ENCODE measurements at regions not wholly inside any gene's neighbourhood (a gene's known extent, or its start where the extent isn't known, plus 50 kb on each side); places are given as distances from the start of the nearest gene placed in this dataset.

DNA sequence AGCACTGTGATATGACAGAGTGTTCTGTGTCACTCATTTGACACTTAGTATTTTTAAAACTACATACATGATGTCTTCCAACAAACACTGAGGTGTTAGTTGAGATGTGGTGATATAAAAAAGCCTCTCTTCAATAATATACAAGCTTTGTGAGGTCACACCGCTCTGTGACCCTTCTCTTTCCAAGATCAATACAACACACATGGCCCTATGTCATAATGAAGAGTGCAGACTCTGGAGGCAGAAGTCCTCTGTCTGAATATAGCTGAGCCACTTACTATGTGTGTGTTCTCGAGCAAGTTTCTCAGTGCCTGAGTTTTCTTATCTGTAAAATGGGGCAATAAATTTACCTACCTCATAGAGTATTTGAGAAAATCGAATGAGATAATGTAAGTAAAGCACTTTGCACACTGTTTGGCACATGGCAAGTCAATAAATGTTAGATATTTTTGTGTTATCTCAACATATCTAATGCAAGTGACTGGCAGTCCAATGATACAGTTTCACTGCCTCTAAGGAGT, 499.0 kb upstream of the MARCKS start:
- Histone ChIP-seq H3K36me3 (ENCODE audit: insufficient read depth) (no peaks in the 10 kb centered on the region), H3K4me1 (ENCODE audit: insufficient read depth) (peaks cover 33% of the 10 kb centered on the region), H3K79me2 (replicated peaks; ENCODE audit: insufficient read depth) (no peaks in the 10 kb centered on the region), H3K4me3 (no peak overlapping the region), H3F3A (replicated peaks; ENCODE audit: low read depth) (no peaks in the 10 kb centered on the region), H3K27ac (ENCODE audit: low read depth) (no peak overlapping the region), H2AFZ (no peak overlapping the region), H3K9me2 (ENCODE audit: insufficient read depth) (peaks cover 7% of the 10 kb centered on the region; the same call in 1 of the 2 replicates), H4K20me1 (replicated peaks; ENCODE audit: insufficient read depth) (no peaks in the 10 kb centered on the region), H3K4me2 (no peak overlapping the region), H3K27me3 (ENCODE audit: insufficient read depth) (no peaks in the 10 kb centered on the region)
- DNase-seq (ENCODE audit: low spot score): no peak
- Mint-ChIP-seq H3K4me3 (no peak overlapping the region), H3K27me3 (ENCODE audit: insufficient read depth, low read depth, poor library complexity) (no peaks in the 10 kb centered on the region), H3K4me1 (peaks cover 29% of the 10 kb centered on the region), H3K9me3 (no peaks in the 10 kb centered on the region), H3K36me3 (ENCODE audit: low read depth) (no peaks in the 10 kb centered on the region), H3K27ac (no peak overlapping the region)
- TF ChIP-seq, protein P1, sequence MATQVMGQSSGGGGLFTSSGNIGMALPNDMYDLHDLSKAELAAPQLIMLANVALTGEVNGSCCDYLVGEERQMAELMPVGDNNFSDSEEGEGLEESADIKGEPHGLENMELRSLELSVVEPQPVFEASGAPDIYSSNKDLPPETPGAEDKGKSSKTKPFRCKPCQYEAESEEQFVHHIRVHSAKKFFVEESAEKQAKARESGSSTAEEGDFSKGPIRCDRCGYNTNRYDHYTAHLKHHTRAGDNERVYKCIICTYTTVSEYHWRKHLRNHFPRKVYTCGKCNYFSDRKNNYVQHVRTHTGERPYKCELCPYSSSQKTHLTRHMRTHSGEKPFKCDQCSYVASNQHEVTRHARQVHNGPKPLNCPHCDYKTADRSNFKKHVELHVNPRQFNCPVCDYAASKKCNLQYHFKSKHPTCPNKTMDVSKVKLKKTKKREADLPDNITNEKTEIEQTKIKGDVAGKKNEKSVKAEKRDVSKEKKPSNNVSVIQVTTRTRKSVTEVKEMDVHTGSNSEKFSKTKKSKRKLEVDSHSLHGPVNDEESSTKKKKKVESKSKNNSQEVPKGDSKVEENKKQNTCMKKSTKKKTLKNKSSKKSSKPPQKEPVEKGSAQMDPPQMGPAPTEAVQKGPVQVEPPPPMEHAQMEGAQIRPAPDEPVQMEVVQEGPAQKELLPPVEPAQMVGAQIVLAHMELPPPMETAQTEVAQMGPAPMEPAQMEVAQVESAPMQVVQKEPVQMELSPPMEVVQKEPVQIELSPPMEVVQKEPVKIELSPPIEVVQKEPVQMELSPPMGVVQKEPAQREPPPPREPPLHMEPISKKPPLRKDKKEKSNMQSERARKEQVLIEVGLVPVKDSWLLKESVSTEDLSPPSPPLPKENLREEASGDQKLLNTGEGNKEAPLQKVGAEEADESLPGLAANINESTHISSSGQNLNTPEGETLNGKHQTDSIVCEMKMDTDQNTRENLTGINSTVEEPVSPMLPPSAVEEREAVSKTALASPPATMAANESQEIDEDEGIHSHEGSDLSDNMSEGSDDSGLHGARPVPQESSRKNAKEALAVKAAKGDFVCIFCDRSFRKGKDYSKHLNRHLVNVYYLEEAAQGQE (IDR thresholded peaks at IDR 0.05; ENCODE audit: unreplicated experiment): no peak
- no peak for TF ChIP-seq JUNB (IDR thresholded peaks at IDR 0.05; ENCODE audit: unreplicated experiment)
- TF ChIP-seq POLR2AphosphoS5 (IDR thresholded peaks at IDR 0.05; ENCODE audit: low read depth): no peak
- TF ChIP-seq CREB1 (CRISPR knock-in tag; IDR thresholded peaks at IDR 0.05; ENCODE audit: low read depth): no peak
- no peak for TF ChIP-seq EZH2phosphoT487 (IDR thresholded peaks at IDR 0.05; ENCODE audit: unreplicated experiment)
- TF ChIP-seq, protein P2, sequence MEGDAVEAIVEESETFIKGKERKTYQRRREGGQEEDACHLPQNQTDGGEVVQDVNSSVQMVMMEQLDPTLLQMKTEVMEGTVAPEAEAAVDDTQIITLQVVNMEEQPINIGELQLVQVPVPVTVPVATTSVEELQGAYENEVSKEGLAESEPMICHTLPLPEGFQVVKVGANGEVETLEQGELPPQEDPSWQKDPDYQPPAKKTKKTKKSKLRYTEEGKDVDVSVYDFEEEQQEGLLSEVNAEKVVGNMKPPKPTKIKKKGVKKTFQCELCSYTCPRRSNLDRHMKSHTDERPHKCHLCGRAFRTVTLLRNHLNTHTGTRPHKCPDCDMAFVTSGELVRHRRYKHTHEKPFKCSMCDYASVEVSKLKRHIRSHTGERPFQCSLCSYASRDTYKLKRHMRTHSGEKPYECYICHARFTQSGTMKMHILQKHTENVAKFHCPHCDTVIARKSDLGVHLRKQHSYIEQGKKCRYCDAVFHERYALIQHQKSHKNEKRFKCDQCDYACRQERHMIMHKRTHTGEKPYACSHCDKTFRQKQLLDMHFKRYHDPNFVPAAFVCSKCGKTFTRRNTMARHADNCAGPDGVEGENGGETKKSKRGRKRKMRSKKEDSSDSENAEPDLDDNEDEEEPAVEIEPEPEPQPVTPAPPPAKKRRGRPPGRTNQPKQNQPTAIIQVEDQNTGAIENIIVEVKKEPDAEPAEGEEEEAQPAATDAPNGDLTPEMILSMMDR (conservative IDR thresholded peaks at IDR 0.05; ENCODE audit: low read depth in 2 of 2): no peak
- TF ChIP-seq ZNF331 (CRISPR knock-in tag; IDR thresholded peaks at IDR 0.05; ENCODE audit: low read depth): no peak
- TF ChIP-seq, protein P3, sequence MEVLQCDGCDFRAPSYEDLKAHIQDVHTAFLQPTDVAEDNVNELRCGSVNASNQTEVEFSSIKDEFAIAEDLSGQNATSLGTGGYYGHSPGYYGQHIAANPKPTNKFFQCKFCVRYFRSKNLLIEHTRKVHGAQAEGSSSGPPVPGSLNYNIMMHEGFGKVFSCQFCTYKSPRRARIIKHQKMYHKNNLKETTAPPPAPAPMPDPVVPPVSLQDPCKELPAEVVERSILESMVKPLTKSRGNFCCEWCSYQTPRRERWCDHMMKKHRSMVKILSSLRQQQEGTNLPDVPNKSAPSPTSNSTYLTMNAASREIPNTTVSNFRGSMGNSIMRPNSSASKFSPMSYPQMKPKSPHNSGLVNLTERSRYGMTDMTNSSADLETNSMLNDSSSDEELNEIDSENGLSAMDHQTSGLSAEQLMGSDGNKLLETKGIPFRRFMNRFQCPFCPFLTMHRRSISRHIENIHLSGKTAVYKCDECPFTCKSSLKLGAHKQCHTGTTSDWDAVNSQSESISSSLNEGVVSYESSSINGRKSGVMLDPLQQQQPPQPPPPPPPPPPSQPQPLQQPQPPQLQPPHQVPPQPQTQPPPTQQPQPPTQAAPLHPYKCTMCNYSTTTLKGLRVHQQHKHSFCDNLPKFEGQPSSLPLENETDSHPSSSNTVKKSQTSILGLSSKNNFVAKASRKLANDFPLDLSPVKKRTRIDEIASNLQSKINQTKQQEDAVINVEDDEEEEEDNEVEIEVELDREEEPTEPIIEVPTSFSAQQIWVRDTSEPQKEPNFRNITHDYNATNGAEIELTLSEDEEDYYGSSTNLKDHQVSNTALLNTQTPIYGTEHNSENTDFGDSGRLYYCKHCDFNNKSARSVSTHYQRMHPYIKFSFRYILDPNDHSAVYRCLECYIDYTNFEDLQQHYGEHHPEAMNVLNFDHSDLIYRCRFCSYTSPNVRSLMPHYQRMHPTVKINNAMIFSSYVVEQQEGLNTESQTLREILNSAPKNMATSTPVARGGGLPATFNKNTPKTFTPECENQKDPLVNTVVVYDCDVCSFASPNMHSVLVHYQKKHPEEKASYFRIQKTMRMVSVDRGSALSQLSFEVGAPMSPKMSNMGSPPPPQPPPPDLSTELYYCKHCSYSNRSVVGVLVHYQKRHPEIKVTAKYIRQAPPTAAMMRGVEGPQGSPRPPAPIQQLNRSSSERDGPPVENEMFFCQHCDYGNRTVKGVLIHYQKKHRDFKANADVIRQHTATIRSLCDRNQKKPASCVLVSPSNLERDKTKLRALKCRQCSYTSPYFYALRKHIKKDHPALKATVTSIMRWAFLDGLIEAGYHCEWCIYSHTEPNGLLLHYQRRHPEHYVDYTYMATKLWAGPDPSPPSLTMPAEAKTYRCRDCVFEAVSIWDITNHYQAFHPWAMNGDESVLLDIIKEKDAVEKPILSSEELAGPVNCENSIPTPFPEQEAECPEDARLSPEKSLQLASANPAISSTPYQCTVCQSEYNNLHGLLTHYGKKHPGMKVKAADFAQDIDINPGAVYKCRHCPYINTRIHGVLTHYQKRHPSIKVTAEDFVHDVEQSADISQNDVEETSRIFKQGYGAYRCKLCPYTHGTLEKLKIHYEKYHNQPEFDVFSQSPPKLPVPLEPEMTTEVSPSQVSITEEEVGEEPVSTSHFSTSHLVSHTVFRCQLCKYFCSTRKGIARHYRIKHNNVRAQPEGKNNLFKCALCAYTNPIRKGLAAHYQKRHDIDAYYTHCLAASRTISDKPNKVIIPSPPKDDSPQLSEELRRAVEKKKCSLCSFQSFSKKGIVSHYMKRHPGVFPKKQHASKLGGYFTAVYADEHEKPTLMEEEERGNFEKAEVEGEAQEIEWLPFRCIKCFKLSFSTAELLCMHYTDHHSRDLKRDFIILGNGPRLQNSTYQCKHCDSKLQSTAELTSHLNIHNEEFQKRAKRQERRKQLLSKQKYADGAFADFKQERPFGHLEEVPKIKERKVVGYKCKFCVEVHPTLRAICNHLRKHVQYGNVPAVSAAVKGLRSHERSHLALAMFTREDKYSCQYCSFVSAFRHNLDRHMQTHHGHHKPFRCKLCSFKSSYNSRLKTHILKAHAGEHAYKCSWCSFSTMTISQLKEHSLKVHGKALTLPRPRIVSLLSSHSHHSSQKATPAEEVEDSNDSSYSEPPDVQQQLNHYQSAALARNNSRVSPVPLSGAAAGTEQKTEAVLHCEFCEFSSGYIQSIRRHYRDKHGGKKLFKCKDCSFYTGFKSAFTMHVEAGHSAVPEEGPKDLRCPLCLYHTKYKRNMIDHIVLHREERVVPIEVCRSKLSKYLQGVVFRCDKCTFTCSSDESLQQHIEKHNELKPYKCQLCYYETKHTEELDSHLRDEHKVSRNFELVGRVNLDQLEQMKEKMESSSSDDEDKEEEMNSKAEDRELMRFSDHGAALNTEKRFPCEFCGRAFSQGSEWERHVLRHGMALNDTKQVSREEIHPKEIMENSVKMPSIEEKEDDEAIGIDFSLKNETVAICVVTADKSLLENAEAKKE (CRISPR knock-in tag; IDR thresholded peaks at IDR 0.05): no peak
- TF ChIP-seq NANOG (IDR thresholded peaks at IDR 0.05; ENCODE audit: borderline replicate concordance): no peak
- TF ChIP-seq, protein P4, sequence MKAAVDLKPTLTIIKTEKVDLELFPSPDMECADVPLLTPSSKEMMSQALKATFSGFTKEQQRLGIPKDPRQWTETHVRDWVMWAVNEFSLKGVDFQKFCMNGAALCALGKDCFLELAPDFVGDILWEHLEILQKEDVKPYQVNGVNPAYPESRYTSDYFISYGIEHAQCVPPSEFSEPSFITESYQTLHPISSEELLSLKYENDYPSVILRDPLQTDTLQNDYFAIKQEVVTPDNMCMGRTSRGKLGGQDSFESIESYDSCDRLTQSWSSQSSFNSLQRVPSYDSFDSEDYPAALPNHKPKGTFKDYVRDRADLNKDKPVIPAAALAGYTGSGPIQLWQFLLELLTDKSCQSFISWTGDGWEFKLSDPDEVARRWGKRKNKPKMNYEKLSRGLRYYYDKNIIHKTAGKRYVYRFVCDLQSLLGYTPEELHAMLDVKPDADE (IDR thresholded peaks at IDR 0.05): no peak
- TF ChIP-seq EZH2 (IDR thresholded peaks at IDR 0.05; ENCODE audit: low read depth, unreplicated experiment): no peak
- no peak for TF ChIP-seq ZNF114 (CRISPR knock-in tag; IDR thresholded peaks at IDR 0.05)
- TF ChIP-seq STAT1 (IDR thresholded peaks at IDR 0.05; ENCODE audit: unreplicated experiment): no peak
- no peak for ATAC-seq
